D341Med (cell line): ENCODE measurements at regions not wholly inside any gene's neighbourhood (a gene's known extent, or its start where the extent isn't known, plus 50 kb on each side); places are given as distances from the start of the nearest gene placed in this dataset.
A peak's percentile ranks its signal among the peaks of the same experiment; 100 is the strongest.

Experiments used
- DNase-seq: peaks from one replicate; pipeline ENCODE4 v3.0.0; 2012; ENCODE audit warnings: low spot score

- no peak for DNase-seq
Observed at GRCh38 chrX:68947882-68948605, 119.2 kb downstream of the EFNB1 start.

GRCh38 chrX:68945603-68946228 is 116.9 kb downstream of the EFNB1 start:
- no peak for DNase-seq

GRCh38 chrX:68945081-68945602 is 116.3 kb downstream of the EFNB1 start:
- DNase-seq: no peak

- no peak for DNase-seq
Observed at GRCh38 chrX:68944211-68944610, 115.4 kb downstream of the EFNB1 start.

- DNase-seq: no peak
Observed at GRCh38 chrX:68942840-68943239, 114.0 kb downstream of the EFNB1 start.

GRCh38 chrX:68942104-68942503 is 113.3 kb downstream of the EFNB1 start:
- DNase-seq: no peak

GRCh38 chrX:68941385-68941952 is 112.6 kb downstream of the EFNB1 start:
- DNase-seq: no peak

- no peak for DNase-seq
Observed at GRCh38 chrX:68940601-68941000, 111.8 kb downstream of the EFNB1 start.

- no peak for DNase-seq
Observed at GRCh38 chrX:68939868-68940267, 111.0 kb downstream of the EFNB1 start.

GRCh38 chrX:68938244-68939004 is 109.6 kb downstream of the EFNB1 start:
- DNase-seq: no peak

- DNase-seq: no peak
Observed at GRCh38 chrX:68937581-68937980, 108.8 kb downstream of the EFNB1 start.

- peak; percentile 0 for DNase-seq
Observed at GRCh38 chrX:68936608-68937007, 107.8 kb downstream of the EFNB1 start.

- DNase-seq: peak; percentile 1
Observed at GRCh38 chrX:68936126-68936525, 107.3 kb downstream of the EFNB1 start.

- no peak for DNase-seq
Observed at GRCh38 chrX:68935362-68935761, 106.5 kb downstream of the EFNB1 start.

GRCh38 chrX:68934922-68935321 is 106.1 kb downstream of the EFNB1 start:
- DNase-seq: no peak

- DNase-seq: no peak
Observed at GRCh38 chrX:68934421-68934820, 105.6 kb downstream of the EFNB1 start.

GRCh38 chrX:68932611-68933010 is 103.8 kb downstream of the EFNB1 start:
- no peak for DNase-seq

- DNase-seq: no peak
Observed at GRCh38 chrX:68931345-68931744, 102.5 kb downstream of the EFNB1 start.

GRCh38 chrX:68930542-68931317 is 101.9 kb downstream of the EFNB1 start:
- DNase-seq: no peak

GRCh38 chrX:68929332-68930150 is 100.7 kb downstream of the EFNB1 start:
- no peak for DNase-seq

GRCh38 chrX:68928401-68928800 is 99.6 kb downstream of the EFNB1 start:
- no peak for DNase-seq
